GM13976 (cell line): ENCODE measurements at regions not wholly inside any gene's neighbourhood (a gene's known extent, or its start where the extent isn't known, plus 50 kb on each side); places are given as distances from the start of the nearest gene placed in this dataset.

Experiments used
- DNase-seq: peaks from one replicate; pipeline ENCODE4 v3.0.0; 2012; ENCODE audit warnings: low spot score
- in situ Hi-C: fragments of 300-500 bp; cut with MboI; formaldehyde crosslinking; loops from one replicate; pipeline ENCODE4 v1.12.0; 2022; ENCODE audit warnings: low sequenced_read_pairs, mixed read lengths, inconsistent platforms; ENCODE audit not compliant: unreplicated experiment
- TF ChIP-seq, protein P1 (sequence below): IDR thresholded peaks from 2 replicates; pipeline ENCODE4 v1.5.1; 2012; ENCODE audit warnings: borderline replicate concordance, mild to moderate bottlenecking; ENCODE audit not compliant: insufficient read depth; ENCODE audit errors: extremely low read depth, missing control alignments, control extremely low read depth

- DNase-seq: no peak
- in situ Hi-C loops: no loop called here
- TF ChIP-seq, protein P1, sequence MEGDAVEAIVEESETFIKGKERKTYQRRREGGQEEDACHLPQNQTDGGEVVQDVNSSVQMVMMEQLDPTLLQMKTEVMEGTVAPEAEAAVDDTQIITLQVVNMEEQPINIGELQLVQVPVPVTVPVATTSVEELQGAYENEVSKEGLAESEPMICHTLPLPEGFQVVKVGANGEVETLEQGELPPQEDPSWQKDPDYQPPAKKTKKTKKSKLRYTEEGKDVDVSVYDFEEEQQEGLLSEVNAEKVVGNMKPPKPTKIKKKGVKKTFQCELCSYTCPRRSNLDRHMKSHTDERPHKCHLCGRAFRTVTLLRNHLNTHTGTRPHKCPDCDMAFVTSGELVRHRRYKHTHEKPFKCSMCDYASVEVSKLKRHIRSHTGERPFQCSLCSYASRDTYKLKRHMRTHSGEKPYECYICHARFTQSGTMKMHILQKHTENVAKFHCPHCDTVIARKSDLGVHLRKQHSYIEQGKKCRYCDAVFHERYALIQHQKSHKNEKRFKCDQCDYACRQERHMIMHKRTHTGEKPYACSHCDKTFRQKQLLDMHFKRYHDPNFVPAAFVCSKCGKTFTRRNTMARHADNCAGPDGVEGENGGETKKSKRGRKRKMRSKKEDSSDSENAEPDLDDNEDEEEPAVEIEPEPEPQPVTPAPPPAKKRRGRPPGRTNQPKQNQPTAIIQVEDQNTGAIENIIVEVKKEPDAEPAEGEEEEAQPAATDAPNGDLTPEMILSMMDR: no peak
Measured at GRCh38 chr13:78012046-78012445, 93.4 kb upstream of the EDNRB start.

GRCh38 chr13:78004821-78005220 lies 86.2 kb upstream of the EDNRB start:
- TF ChIP-seq, protein P1: no peak
- DNase-seq: no peak
- in situ Hi-C loops: no loop called here

DNA sequence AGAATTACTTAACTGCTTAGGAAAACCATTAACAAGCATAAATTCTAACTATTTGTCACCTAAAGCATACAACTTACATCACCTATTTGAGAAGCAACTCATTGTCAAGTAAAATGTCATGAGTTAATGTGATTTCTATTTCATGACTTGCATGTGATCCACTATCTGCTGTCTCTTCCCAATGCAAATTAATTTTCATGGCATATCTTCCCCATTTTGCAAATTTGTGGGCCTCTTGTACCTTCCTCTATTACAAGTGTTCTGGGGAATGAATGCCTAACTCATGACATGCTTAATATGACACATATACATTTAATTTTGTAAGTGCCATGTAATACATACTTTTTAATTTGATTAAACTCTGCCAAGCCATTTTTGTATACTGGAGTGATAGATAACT lies 81.1 kb upstream of the EDNRB start:
- TF ChIP-seq, protein P1: no peak
- DNase-seq: no peak
- in situ Hi-C loops: no loop called here

GRCh38 chr13:77994166-77994565 lies 75.5 kb upstream of the EDNRB start:
- TF ChIP-seq, protein P1: no peak
- in situ Hi-C loops: no loop called here
- DNase-seq: no peak

DNA sequence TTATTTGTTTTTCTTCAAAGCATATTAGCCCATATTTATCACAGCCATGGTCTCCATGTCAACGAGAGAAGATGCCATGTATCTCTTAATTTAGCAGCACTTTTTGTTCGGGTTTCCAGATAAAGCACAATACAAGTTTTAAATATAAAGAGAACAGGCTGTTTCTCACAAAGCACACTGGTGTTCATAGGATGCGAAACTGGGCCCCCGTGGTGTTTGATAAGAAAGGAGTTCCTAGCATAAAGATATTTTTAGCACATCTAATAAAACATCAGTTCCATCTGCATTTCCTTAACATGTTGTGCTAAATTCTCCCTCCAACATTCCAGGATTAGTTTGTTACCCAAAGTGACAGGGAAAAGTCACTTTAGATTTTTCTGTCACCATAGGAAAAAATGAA lies 72.4 kb upstream of the EDNRB start:
- TF ChIP-seq, protein P1: no peak
- in situ Hi-C loops: no loop called here
- no peak for DNase-seq

GRCh38 chr13:77989281-77989680 lies 70.7 kb upstream of the EDNRB start:
- DNase-seq: no peak
- in situ Hi-C loops: no loop called here
- TF ChIP-seq, protein P1: no peak

- no peak for DNase-seq
- TF ChIP-seq, protein P1: no peak
- in situ Hi-C loops: no loop called here
Measured at GRCh38 chr13:77988355-77988754, 69.7 kb upstream of the EDNRB start.
